Thyroid gland (tissue), 4 donors: ENCODE measurements at regions not wholly inside any gene's neighbourhood (a gene's known extent, or its start where the extent isn't known, plus 50 kb on each side); places are given as distances from the start of the nearest gene placed in this dataset.

Experiments
- DNase-seq, 2 donors: peaks; one replicate each; pipeline ENCODE4 v3.0.0-alpha.2; 2019
- H3K27ac ChIP-seq, 3 donors: fragments of 200-600 bp; sonication (generic); 1 replicate in 2 of 3; 2 replicates in 1 of 3; pipeline ENCODE4 v1.5.1; 2016 to 2019; ENCODE audit warnings: mild to moderate bottlenecking in 1 of 3, moderate library complexity in 1 of 3
- H3K27me3 ChIP-seq: fragments of 200-600 bp; sonication (generic); one replicate; pipeline ENCODE4 v1.5.1; 2019
- H3K36me3 ChIP-seq, 2 donors: fragments of 200-600 bp; sonication (generic); one replicate each; pipeline ENCODE4 v1.5.1; 2016 to 2019
- H3K4me1 ChIP-seq, 2 donors: fragments of 200-600 bp; sonication (generic); one replicate each; pipeline ENCODE4 v1.5.1; 2017 to 2019
- H3K4me3 ChIP-seq, 3 donors: fragments of 200-600 bp; sonication (generic); replicated peaks in 1 of 3; 1 replicate in 2 of 3; 2 replicates in 1 of 3; pipeline ENCODE4 v1.5.1; 2016; ENCODE audit warnings: mild to moderate bottlenecking in 1 of 3
- H3K9me3 ChIP-seq: fragments of 200-600 bp; sonication (generic); one replicate; pipeline ENCODE4 v1.5.1; 2017
- CTCF ChIP-seq, 6 experiments: fragments of 200-600 bp in 3 of 6; fragments of 450-650 bp in 3 of 6; sonication (generic) in 3 of 6; IDR thresholded peaks; one replicate each; pipeline ENCODE4 v1.5.1; 2016 to 2019; ENCODE audit warnings: antibody characterized with exemption in 6 of 6, mild to moderate bottlenecking in 2 of 6, inconsistent platforms in 1 of 6, moderate library complexity in 1 of 6
- POLR2A ChIP-seq, 2 donors: fragments of 450-650 bp; IDR thresholded peaks; one replicate each; pipeline ENCODE4 v1.6.1; 2017; ENCODE audit warnings: antibody characterized with exemption in 2 of 2, mild to moderate bottlenecking in 2 of 2, moderate library complexity in 1 of 2
- WGBS, 2 donors: methylation state at CpG; one replicate each; pipeline ENCODE4 v1.1.5; 2017; 5-methylcytosine and 5-hydroxymethylcytosine counted together
- intact Hi-C: fragments of 100-400 bp; cut with DNase I; formaldehyde crosslinking; loops from one replicate; pipeline ENCODE4 v1.15.1; 2023

GRCh38 chr12:38159092-38159551 lies 157.5 kb upstream of the ALG10B start:
- no peaks in the 10 kb centered on the region for H3K4me1 ChIP-seq
- H3K9me3 ChIP-seq, result no peaks in the 10 kb centered on the region
- 89 to 93% methylated on average over 8 to 19 of the region's 19 CpGs for WGBS, 2 donors
- no peak overlapping the region for H3K4me3 ChIP-seq
- no peak for TF ChIP-seq CTCF (IDR thresholded peaks at IDR 0.05)
- no peak for TF ChIP-seq POLR2A (IDR thresholded peaks at IDR 0.05)
- H3K27ac ChIP-seq, result no peak overlapping the region
- no peaks in the 10 kb centered on the region for H3K27me3 ChIP-seq
- H3K36me3 ChIP-seq, result no peaks in the 10 kb centered on the region
- no peak for DNase-seq
- intact Hi-C loops, result no loop called here

- H3K9me3 ChIP-seq, result no peaks in the 10 kb centered on the region
- H3K36me3 ChIP-seq, result no peaks in the 10 kb centered on the region
- TF ChIP-seq POLR2A (IDR thresholded peaks at IDR 0.05), result no peak
- no peak overlapping the region for H3K4me3 ChIP-seq
- no peak for DNase-seq
- intact Hi-C loops, result no loop called here
- H3K4me1 ChIP-seq, result no peaks in the 10 kb centered on the region
- H3K27me3 ChIP-seq, result no peaks in the 10 kb centered on the region
- WGBS, 2 donors, result 88 to 92% methylated on average over 39 of the region's 39 CpGs
- H3K27ac ChIP-seq, result no peak overlapping the region
Measured at GRCh38 chr12:38159591-38160317, 156.8 kb upstream of the ALG10B start.

- no peak for TF ChIP-seq CTCF (IDR thresholded peaks at IDR 0.05)
- no peak for TF ChIP-seq POLR2A (IDR thresholded peaks at IDR 0.05)
- Histone ChIP-seq H3K36me3 (no peaks in the 10 kb centered on the region), H3K4me1 (no peaks in the 10 kb centered on the region), H3K4me3 (no peak overlapping the region), H3K27me3 (no peaks in the 10 kb centered on the region), H3K27ac (no peak overlapping the region), H3K9me3 (no peaks in the 10 kb centered on the region)
- no peak for DNase-seq
- WGBS, 2 donors, result 88 to 91% methylated on average over 26 to 27 of the region's 41 CpGs
- intact Hi-C loops, result no loop called here
Measured at GRCh38 chr12:38160318-38161122, 156.1 kb upstream of the ALG10B start.

GRCh38 chr12:38161123-38162000 lies 155.2 kb upstream of the ALG10B start:
- no peaks in the 10 kb centered on the region for H3K36me3 ChIP-seq
- H3K4me3 ChIP-seq, result no peak overlapping the region
- H3K27ac ChIP-seq, result no peak overlapping the region
- intact Hi-C loops, result no loop called here
- H3K4me1 ChIP-seq, result no peaks in the 10 kb centered on the region
- TF ChIP-seq POLR2A (IDR thresholded peaks at IDR 0.05), result no peak
- no peak for DNase-seq
- 92% methylated on average over 34 to 36 of the region's 38 CpGs for WGBS, 2 donors
- no peaks in the 10 kb centered on the region for H3K9me3 ChIP-seq
- no peaks in the 10 kb centered on the region for H3K27me3 ChIP-seq

- Histone ChIP-seq H3K4me1 (no peaks in the 10 kb centered on the region), H3K4me3 (no peak overlapping the region), H3K27ac (no peak overlapping the region), H3K27me3 (no peaks in the 10 kb centered on the region), H3K36me3 (no peaks in the 10 kb centered on the region), H3K9me3 (no peaks in the 10 kb centered on the region)
- intact Hi-C loops, result no loop called here
- DNase-seq, result no peak
- WGBS, 2 donors, result 87 to 93% methylated on average over 19 of the region's 19 CpGs
- no peak for TF ChIP-seq CTCF (IDR thresholded peaks at IDR 0.05)
- TF ChIP-seq POLR2A (IDR thresholded peaks at IDR 0.05), result no peak
Measured at GRCh38 chr12:38162013-38162412, 154.6 kb upstream of the ALG10B start.
